GM10266 (cell line): ENCODE measurements at regions not wholly inside any gene's neighbourhood (a gene's known extent, or its start where the extent isn't known, plus 50 kb on each side); places are given as distances from the start of the nearest gene placed in this dataset.

Source experiments
- DNase-seq: peaks from one replicate; pipeline ENCODE4 v3.0.0; 2012; ENCODE audit errors: extremely low spot score
- TF ChIP-seq, protein P1 (sequence below): IDR thresholded peaks from 2 replicates; pipeline ENCODE4 v1.5.1; 2012; ENCODE audit warnings: mild to moderate bottlenecking, low read depth; ENCODE audit not compliant: control insufficient read depth, insufficient read depth; ENCODE audit errors: missing control alignments

DNA sequence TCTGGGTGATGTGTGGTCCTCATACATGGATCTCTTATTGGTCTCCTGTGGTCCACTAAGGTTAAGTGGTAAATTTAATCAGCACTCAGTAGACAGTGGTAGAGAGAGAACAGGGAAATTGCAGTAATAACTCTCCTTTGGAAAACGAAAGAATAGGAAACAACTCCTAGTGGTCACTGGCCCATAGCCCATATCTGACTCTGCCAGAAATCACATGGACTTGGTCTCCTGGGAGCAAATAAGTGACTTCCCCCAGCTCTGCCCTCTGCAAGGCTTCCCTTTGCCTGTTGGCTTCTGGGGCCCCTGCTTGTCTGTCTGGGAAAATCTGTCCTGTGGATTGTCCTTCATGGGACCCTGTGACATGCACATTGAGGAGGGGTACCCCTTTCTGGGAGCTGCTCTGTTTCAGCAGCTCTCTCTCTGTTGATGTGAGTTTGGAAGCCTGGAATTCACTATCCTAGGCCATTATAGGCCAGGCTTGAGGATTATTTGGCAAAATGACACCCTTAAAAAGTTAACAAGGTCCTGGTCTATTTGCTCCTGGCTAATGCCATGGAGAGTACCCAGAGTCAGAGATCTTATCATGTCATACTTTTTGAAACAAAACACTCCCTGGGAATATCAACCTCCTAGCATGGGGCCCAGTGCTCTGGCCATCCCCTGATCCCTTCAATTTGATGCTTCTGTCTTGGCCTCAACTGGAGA lies 58.0 kb upstream of the HNF1B start:
- TF ChIP-seq, protein P1, sequence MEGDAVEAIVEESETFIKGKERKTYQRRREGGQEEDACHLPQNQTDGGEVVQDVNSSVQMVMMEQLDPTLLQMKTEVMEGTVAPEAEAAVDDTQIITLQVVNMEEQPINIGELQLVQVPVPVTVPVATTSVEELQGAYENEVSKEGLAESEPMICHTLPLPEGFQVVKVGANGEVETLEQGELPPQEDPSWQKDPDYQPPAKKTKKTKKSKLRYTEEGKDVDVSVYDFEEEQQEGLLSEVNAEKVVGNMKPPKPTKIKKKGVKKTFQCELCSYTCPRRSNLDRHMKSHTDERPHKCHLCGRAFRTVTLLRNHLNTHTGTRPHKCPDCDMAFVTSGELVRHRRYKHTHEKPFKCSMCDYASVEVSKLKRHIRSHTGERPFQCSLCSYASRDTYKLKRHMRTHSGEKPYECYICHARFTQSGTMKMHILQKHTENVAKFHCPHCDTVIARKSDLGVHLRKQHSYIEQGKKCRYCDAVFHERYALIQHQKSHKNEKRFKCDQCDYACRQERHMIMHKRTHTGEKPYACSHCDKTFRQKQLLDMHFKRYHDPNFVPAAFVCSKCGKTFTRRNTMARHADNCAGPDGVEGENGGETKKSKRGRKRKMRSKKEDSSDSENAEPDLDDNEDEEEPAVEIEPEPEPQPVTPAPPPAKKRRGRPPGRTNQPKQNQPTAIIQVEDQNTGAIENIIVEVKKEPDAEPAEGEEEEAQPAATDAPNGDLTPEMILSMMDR: no peak

DNA sequence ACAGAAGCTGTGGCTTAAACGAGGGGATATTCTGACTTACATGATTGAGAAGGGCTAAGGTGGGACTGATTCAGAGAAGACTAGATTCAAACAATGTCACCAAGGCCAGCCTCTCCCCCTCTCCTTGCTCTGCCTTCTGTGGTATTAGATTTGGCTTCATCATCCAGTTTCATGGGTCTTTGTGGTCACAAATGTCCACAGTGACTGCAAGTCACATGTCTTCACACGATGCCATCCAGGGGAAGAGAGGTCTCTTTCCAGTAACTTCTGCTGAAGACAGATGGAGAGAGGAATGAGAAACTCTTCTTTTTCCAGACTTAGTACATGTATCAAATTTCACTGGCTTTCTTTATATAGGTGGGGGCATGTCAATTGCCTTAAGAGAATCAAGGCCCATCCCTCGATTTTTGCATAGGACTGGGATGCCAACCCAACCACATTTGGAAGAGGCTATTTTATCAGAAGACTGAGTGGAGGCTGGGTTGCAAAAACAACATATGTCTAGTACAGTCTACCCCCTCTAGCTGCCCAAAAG lies 57.3 kb upstream of the HNF1B start:
- TF ChIP-seq, protein P1: no peak
- DNase-seq: no peak

More for the DNA sequence above, 58.0 kb upstream of the HNF1B start:
- no peak for DNase-seq

DNA sequence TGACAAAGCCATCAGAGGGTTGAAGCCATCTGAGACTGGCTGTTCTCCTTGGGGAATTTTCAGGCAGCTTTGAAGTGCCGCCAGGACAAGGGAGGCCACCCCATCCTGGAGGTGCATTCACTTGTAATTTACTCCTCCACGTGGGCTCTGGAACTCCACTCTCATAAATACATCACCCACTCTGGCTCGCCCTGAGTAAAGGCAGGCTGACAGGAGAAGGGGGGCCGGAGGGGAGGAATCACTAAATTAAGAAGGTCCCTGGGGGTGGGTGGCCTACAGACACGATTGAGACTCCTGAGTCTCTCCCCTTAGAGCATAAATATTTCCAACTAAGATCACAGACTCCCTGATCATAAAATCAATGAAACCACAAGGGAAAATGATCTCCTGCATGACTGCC lies 56.3 kb upstream of the HNF1B start:
- TF ChIP-seq, protein P1: no peak
- DNase-seq: no peak

DNA sequence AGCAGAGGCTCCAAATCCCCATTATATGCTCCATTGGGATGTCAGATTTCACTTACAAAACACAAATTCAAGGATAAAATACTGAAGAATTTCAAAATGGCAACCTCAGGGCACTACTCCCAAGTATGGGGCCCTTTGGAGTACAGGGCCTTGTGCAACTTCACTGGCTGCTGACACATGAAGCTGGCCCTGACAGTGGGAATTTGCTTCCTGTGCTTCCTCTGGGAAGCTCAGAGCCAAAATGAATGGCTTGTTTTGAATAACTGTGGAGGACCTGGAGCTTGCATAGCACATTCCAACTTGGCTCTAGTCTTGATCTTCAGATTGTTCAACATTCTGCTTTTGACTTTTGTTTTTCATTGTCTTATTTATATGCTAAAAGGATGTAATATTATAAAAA lies 52.3 kb upstream of the HNF1B start:
- TF ChIP-seq, protein P1: no peak
- DNase-seq: no peak

DNA sequence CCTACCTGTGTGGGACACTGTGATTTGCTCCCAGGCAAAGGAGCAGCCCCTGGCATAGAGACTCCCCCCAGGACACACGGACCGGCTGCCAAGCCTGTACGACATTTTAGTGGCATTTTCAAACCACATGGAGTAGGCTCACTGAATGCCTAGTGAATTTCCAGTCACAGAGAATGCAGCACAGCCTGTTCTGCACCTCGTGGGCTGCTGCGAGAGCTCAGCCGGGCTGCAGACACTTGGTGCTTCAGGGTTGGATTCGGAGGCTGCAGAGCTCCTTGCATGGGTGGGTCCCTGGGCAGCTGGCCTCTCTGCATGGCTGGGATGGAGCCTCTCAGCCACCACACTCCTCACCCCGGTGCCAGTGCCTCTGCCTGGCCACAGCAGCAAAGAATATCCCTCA lies 51.2 kb upstream of the HNF1B start:
- TF ChIP-seq, protein P1: no peak

More for the DNA sequence above, 51.2 kb upstream of the HNF1B start:
- no peak for DNase-seq
